Endometrium (tissue), 2 donors: ENCODE measurements at regions not wholly inside any gene's neighbourhood (a gene's known extent, or its start where the extent isn't known, plus 50 kb on each side); places are given as distances from the start of the nearest gene placed in this dataset.
"Not testable (repeated sequence)": the region's sequence is repeated elsewhere in the genome, so short reads cannot be mapped to it uniquely, and the experiment has no call there.

Source experiments
- FAIRE-seq: peaks from 2 replicates; lab custom pipeline; 2012; peaks lifted over from hg19 to GRCh38; lab: Jason Lieb, UNC
- donor health status: control.
- donor health status: control.

GRCh38 chr2:216934151-216934550, 74.3 kb upstream of the TNP1 start:
- FAIRE-seq = no peak

GRCh38 chr2:216932863-216933548, 73.1 kb upstream of the TNP1 start:
- FAIRE-seq = no peak

- FAIRE-seq = no peak
Observed at GRCh38 chr2:216932113-216932862, 72.4 kb upstream of the TNP1 start.

- no peak for FAIRE-seq
Observed at GRCh38 chr2:216930716-216931115, 70.9 kb upstream of the TNP1 start.

GRCh38 chr2:216929338-216929737, 69.5 kb upstream of the TNP1 start:
- FAIRE-seq = not testable (repeated sequence)

GRCh38 chr2:216927163-216927562, 67.3 kb upstream of the TNP1 start:
- no peak for FAIRE-seq

GRCh38 chr2:216925636-216926366, 65.9 kb upstream of the TNP1 start:
- no peak for FAIRE-seq

GRCh38 chr2:216925006-216925405, 65.1 kb upstream of the TNP1 start:
- FAIRE-seq = no peak

- no peak for FAIRE-seq
Observed at GRCh38 chr2:216923706-216924105, 63.8 kb upstream of the TNP1 start.

GRCh38 chr2:216922175-216922780, 62.4 kb upstream of the TNP1 start:
- FAIRE-seq = no peak

GRCh38 chr2:216920937-216921456, 61.1 kb upstream of the TNP1 start:
- no peak for FAIRE-seq

GRCh38 chr2:216920143-216920876, 60.4 kb upstream of the TNP1 start:
- no peak for FAIRE-seq

- no peak for FAIRE-seq
Observed at GRCh38 chr2:216918088-216918680, 58.3 kb upstream of the TNP1 start.

- no peak for FAIRE-seq
Observed at GRCh38 chr2:216916956-216917650, 57.2 kb upstream of the TNP1 start.

GRCh38 chr2:216915557-216916150, 55.8 kb upstream of the TNP1 start:
- FAIRE-seq = peak; percentile 91

GRCh38 chr2:216914491-216914890, 54.6 kb upstream of the TNP1 start:
- FAIRE-seq = no peak

GRCh38 chr2:216911886-216912285, 52.0 kb upstream of the TNP1 start:
- FAIRE-seq = no peak

- no peak for FAIRE-seq
Observed at GRCh38 chr2:216911008-216911407, 51.1 kb upstream of the TNP1 start.

GRCh38 chr2:216909541-216910210, 49.8 kb upstream of the TNP1 start:
- FAIRE-seq = no peak
